ENCODE measurements at regions not wholly inside any gene's neighbourhood (a gene's known extent, or its start where the extent isn't known, plus 50 kb on each side); places are given as distances from the start of the nearest gene placed in this dataset.

DNA sequence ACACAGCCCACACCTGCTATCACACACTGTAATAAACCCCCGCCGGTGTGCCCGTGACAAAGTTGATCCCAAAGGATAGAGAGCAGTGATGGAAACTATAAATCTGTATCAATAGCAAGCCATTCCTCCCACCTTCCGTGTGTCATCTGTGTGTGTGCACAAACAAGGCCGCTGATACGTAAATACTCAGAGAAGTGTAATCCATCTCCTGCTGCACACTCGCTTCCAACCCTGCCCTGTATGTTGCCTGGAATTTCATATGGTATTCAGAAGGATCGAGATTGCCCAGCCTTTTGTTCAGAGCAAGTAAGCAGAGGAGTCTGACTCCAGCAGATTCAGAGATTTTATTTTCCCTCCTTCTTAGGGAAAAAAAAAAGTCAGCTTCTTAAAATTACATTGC is 581.1 kb upstream of the ZFHX3 start (continued):
- TF ChIP-seq, protein P1, sequence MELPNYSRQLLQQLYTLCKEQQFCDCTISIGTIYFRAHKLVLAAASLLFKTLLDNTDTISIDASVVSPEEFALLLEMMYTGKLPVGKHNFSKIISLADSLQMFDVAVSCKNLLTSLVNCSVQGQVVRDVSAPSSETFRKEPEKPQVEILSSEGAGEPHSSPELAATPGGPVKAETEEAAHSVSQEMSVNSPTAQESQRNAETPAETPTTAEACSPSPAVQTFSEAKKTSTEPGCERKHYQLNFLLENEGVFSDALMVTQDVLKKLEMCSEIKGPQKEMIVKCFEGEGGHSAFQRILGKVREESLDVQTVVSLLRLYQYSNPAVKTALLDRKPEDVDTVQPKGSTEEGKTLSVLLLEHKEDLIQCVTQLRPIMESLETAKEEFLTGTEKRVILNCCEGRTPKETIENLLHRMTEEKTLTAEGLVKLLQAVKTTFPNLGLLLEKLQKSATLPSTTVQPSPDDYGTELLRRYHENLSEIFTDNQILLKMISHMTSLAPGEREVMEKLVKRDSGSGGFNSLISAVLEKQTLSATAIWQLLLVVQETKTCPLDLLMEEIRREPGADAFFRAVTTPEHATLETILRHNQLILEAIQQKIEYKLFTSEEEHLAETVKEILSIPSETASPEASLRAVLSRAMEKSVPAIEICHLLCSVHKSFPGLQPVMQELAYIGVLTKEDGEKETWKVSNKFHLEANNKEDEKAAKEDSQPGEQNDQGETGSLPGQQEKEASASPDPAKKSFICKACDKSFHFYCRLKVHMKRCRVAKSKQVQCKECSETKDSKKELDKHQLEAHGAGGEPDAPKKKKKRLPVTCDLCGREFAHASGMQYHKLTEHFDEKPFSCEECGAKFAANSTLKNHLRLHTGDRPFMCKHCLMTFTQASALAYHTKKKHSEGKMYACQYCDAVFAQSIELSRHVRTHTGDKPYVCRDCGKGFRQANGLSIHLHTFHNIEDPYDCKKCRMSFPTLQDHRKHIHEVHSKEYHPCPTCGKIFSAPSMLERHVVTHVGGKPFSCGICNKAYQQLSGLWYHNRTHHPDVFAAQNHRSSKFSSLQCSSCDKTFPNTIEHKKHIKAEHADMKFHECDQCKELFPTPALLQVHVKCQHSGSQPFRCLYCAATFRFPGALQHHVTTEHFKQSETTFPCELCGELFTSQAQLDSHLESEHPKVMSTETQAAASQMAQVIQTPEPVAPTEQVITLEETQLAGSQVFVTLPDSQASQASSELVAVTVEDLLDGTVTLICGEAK (IDR thresholded peaks at IDR 0.05), result no peak
- TF ChIP-seq, protein P1 (CRISPR knock-in tag; IDR thresholded peaks at IDR 0.05), result no peak
- no peak for TF ChIP-seq NFE2L1 (CRISPR knock-in tag; IDR thresholded peaks at IDR 0.05; ENCODE audit: borderline replicate concordance)
- TF ChIP-seq, protein P2, sequence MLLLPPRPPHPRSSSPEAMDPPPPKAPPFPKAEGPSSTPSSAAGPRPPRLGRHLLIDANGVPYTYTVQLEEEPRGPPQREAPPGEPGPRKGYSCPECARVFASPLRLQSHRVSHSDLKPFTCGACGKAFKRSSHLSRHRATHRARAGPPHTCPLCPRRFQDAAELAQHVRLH (CRISPR knock-in tag; IDR thresholded peaks at IDR 0.05; ENCODE audit: borderline replicate concordance, low read depth), result no peak
- no peak for TF ChIP-seq ZNF431 (CRISPR knock-in tag; IDR thresholded peaks at IDR 0.05; ENCODE audit: borderline replicate concordance, low read depth)
- TF ChIP-seq ZNF383 (CRISPR knock-in tag; IDR thresholded peaks at IDR 0.05; ENCODE audit: borderline replicate concordance), result no peak
- TF ChIP-seq, protein P3, sequence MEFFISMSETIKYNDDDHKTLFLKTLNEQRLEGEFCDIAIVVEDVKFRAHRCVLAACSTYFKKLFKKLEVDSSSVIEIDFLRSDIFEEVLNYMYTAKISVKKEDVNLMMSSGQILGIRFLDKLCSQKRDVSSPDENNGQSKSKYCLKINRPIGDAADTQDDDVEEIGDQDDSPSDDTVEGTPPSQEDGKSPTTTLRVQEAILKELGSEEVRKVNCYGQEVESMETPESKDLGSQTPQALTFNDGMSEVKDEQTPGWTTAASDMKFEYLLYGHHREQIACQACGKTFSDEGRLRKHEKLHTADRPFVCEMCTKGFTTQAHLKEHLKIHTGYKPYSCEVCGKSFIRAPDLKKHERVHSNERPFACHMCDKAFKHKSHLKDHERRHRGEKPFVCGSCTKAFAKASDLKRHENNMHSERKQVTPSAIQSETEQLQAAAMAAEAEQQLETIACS (CRISPR knock-in tag; IDR thresholded peaks at IDR 0.05), result no peak
- no peak for TF ChIP-seq SMARCC2 (IDR thresholded peaks at IDR 0.05)
- no peak for TF ChIP-seq RELA (CRISPR knock-in tag; IDR thresholded peaks at IDR 0.05)
- no peak for TF ChIP-seq SMAD9 (CRISPR knock-in tag; IDR thresholded peaks at IDR 0.05)
- TF ChIP-seq FOXP1 (IDR thresholded peaks at IDR 0.05), result no peak
- TF ChIP-seq FOXP1 (CRISPR knock-in tag; IDR thresholded peaks at IDR 0.05), result no peak
- no peak for TF ChIP-seq ZSCAN12 (CRISPR knock-in tag; IDR thresholded peaks at IDR 0.05)
- TF ChIP-seq, protein P4, sequence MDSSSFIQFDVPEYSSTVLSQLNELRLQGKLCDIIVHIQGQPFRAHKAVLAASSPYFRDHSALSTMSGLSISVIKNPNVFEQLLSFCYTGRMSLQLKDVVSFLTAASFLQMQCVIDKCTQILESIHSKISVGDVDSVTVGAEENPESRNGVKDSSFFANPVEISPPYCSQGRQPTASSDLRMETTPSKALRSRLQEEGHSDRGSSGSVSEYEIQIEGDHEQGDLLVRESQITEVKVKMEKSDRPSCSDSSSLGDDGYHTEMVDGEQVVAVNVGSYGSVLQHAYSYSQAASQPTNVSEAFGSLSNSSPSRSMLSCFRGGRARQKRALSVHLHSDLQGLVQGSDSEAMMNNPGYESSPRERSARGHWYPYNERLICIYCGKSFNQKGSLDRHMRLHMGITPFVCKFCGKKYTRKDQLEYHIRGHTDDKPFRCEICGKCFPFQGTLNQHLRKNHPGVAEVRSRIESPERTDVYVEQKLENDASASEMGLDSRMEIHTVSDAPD (CRISPR knock-in tag; IDR thresholded peaks at IDR 0.05), result no peak
- TF ChIP-seq, protein P5, sequence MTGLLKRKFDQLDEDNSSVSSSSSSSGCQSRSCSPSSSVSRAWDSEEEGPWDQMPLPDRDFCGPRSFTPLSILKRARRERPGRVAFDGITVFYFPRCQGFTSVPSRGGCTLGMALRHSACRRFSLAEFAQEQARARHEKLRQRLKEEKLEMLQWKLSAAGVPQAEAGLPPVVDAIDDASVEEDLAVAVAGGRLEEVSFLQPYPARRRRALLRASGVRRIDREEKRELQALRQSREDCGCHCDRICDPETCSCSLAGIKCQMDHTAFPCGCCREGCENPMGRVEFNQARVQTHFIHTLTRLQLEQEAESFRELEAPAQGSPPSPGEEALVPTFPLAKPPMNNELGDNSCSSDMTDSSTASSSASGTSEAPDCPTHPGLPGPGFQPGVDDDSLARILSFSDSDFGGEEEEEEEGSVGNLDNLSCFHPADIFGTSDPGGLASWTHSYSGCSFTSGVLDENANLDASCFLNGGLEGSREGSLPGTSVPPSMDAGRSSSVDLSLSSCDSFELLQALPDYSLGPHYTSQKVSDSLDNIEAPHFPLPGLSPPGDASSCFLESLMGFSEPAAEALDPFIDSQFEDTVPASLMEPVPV (CRISPR knock-in tag; IDR thresholded peaks at IDR 0.05), result no peak

All from HepG2 (cell line).